ENCODE measurements at regions not wholly inside any gene's neighbourhood (a gene's known extent, or its start where the extent isn't known, plus 50 kb on each side); places are given as distances from the start of the nearest gene placed in this dataset.

DNA sequence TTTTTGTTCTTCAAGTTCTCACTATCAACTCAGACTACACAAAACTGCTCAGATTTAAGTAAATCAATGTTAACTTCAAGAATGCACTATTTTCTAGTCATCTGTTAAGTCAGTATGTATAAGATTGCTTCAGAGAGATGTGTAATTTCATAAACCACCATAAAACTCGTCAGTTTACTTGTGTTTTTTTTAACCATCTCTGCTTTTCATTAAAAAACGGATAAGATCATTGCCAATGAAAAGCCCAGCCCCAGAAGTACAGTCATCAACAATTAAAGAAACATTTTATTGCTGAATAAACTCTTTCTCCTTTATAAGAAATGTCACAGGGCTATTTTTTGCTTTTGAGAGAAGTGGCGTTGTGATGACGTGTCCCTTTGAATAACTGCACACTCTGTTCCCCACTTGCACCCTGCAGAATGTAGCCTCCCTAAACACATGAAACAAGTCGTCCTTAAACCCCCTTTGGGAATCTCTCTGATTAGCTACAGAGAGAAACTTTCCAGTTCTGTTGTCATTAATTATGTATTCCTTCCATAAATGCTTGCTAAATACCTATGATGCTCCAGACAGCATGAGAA is 202.7 kb upstream of the FOXD3 start:
- no peak for DNase-seq (ENCODE audit: low read depth in 2 of 2)

- no peak for DNase-seq (ENCODE audit: low read depth in 2 of 2)
Observed at GRCh38 chr1:63122079-63122478, 200.3 kb upstream of the FOXD3 start.

- DNase-seq (ENCODE audit: low read depth in 2 of 2): no peak
Observed at GRCh38 chr1:63124666-63125191, 197.6 kb upstream of the FOXD3 start.

DNA sequence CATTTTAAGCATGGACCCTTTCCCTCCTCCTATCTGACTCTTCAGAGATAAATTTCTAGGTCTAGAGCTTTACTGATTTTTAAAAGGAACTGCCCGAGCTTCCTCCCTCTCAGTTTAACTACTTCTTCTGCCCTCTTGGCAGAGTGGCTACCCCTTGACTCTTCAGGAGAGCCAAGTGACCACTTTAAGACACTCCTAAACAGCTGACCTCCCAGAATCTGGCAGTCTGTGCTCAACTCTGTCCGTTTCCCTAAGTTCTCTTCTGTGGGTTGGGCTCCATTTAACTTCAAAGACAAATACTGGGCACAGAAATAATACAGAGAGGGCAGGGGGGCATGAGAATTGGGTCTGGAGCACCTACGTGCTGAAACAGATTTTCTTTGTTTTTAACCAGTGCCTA is 196.3 kb upstream of the FOXD3 start:
- no peak for DNase-seq (ENCODE audit: low read depth in 2 of 2)

DNA sequence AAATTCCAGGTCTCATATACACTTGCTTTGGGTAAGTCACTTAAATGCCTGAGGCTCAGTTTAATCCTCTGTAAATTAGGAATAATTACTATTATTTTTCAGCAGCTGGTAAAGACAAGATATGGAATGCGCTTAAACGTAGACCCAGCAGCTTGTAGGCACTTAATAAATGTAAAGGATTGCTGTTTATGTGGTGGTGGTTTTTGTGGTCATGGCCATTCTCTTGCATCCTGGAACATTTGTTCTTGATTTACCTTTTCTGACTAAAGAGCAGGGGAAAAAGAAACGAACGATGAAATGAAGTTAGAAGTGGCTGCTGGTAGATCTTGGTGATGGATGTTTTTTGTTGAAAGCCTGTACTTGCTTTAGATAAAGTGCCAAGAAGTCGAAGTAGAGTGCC is 195.0 kb upstream of the FOXD3 start:
- DNase-seq (ENCODE audit: low read depth in 2 of 2): no peak

GRCh38 chr1:63128556-63128955 is 193.8 kb upstream of the FOXD3 start:
- no peak for DNase-seq (ENCODE audit: low read depth in 2 of 2)

DNA sequence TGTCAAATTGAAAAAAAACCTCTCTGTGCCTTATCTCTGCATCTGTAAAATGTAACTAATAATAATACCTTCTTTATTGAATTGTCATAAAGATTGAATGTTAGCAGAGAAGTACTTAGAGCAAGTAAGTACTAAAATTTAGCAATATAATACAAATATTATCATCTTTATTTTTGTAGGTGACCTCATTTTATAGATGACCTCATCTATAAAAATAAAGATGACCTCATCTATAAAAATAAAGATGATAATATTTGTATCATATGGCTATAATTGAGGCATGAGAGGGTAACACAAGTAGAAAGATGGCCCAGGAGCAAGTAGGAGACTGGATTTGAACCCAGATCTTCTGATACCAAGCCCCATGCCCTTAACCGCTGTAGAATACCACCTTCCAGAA is 193.2 kb upstream of the FOXD3 start:
- no peak for DNase-seq (ENCODE audit: low read depth in 2 of 2)

GRCh38 chr1:63129855-63130254 is 192.5 kb upstream of the FOXD3 start:
- DNase-seq (ENCODE audit: low read depth in 2 of 2): no peak

GRCh38 chr1:63134501-63135173 is 187.7 kb upstream of the FOXD3 start:
- DNase-seq (ENCODE audit: low read depth in 2 of 2): no peak

GRCh38 chr1:63135174-63135512 is 187.2 kb upstream of the FOXD3 start:
- no peak for DNase-seq (ENCODE audit: low read depth in 2 of 2)

- no peak for DNase-seq (ENCODE audit: low read depth in 2 of 2)
Observed at GRCh38 chr1:63135801-63136200, 186.6 kb upstream of the FOXD3 start.

DNA sequence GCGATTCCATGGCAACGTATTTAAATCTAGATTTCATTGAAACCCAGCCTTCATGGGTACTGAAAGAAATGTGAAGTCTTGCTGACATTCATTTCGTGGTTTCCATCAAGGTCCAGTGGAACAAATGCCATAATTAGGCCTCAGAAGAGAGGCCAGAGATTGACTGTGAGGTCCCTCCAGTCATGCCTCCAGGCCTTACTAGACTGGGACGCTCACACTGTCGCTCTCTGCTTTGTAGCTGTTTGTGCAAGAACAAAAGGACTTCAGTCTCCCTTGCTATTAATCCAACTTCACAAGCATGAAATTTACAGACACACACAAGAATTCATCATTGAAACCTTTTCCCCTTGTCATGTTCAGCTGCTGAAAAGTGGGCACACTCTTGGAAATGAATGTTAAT is 180.4 kb upstream of the FOXD3 start:
- DNase-seq (ENCODE audit: low read depth in 2 of 2): no peak

- DNase-seq (ENCODE audit: low read depth in 2 of 2): no peak
Observed at GRCh38 chr1:63143482-63143881, 178.9 kb upstream of the FOXD3 start.

DNA sequence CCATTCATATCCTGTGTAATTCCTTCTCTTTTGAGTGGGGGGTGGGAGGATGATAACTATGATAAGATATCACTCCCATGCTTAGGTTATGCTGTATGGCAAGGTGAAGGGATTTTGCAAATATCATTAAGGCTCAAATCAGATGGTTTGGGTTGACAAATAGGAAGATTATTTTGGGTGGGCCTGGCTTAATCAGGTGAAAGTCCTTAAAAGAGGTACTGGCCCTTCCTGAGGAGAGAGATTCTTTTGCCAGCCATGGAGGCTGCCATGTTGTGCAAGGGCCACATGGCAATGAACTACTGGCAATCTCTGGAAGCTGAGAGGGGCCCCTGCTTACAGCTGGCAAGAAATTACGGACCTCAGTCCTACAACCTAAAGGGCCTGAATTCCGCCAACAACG is 174.6 kb upstream of the FOXD3 start:
- DNase-seq (ENCODE audit: low read depth in 2 of 2): no peak

DNA sequence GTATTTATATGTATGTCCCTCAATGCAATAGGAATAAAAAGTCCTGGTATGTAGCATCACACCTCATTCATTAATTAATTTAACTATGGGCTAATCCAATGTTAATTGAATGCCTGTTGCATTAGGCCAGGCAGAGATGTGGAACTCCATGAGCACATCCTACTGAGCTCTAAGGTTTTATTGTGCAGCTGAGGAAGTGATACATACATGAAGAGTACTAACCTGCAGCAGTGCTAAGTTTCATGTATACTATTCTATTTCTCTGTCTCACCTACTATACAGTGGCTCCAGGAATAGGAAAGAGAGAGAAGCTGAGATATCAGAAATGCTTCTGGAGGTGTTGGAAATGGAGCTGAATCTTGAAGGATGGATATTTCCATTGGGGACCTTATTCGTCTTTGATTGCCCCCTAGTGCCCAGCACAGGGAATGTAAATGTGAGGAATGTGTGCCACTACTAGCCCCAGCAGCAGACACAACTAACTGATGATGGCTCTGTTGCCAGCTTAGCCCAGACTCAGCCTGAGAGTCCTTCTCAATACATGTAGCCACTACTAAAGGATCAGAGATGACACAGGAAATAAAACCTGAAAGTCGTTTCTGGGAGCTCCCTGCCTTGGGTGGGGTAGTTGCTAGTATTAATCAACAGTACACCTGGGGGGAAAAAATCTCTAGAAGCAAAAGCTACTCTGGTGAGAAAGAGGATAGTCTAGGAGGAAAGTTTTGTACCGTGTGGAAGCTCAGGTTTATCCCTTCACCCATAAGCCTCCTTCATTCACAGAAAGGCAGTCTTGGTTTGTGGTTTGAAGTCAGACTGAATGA is 173.3 kb upstream of the FOXD3 start:
- peak in 1 of 2 experiments; percentile 2 for DNase-seq (ENCODE audit: low read depth in 2 of 2)

- DNase-seq (ENCODE audit: low read depth in 2 of 2): no peak
Observed at GRCh38 chr1:63152572-63152971, 169.8 kb upstream of the FOXD3 start.

DNA sequence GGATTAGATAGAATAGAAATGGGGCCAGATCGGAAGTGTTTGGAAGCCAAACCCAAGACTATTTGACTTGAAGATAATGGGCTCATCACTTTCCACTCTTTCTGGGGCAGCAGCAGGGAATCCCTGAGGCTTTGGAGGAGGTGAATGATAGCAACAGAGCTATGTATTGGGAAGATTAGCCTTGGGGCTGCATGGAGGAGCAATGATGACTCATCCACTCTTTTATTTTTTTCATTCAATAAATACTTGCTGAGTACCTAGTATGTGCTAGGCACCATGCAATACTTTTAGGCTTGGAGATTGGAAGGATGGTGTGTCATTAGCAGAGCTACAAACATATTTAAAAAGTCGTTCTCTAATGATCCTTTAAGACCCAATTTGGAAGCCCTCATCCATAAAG is 166.9 kb upstream of the FOXD3 start:
- no peak for DNase-seq (ENCODE audit: low read depth in 2 of 2)

DNA sequence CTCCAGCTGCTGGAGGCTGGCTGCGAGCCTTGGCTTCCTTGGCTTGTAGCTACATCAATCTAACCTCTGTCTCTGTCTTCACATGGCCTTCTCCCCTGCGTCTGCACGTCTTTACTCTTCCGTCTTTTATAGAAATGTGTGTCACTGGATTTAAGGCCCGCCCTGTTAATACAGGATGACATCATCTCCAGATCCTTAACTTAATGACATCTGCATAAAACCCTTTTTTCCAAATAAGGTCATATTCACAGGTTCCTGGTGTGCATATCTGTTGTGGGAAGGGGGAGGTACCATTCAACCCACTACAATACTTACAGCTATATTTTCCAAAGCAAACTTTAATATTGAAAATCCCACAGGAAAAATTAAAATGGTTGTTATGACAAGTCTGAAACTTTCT is 165.3 kb upstream of the FOXD3 start:
- no peak for DNase-seq (ENCODE audit: low read depth in 2 of 2)

DNA sequence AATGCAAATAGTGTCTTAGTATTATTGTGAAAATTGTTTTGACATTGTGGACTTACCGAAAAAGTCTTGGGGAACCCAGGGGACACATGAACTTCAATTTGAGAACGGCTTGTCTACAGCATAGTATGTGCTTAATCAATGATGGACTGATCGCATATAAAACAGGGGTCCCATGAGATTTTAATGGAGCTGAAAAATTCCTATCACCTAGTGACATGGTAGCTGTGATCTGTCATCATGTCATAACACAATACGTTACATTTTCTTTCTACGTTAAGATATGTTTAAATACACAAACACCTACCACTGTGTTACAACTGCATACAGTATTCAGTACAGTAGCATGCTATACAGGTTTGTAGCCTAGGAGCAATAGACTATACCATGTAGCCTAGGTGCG is 153.3 kb upstream of the FOXD3 start:
- DNase-seq (ENCODE audit: low read depth in 2 of 2): no peak

GRCh38 chr1:63173161-63173560 is 149.2 kb upstream of the FOXD3 start:
- no peak for DNase-seq (ENCODE audit: low read depth in 2 of 2)

GRCh38 chr1:63189677-63190076 is 132.7 kb upstream of the FOXD3 start:
- no peak for DNase-seq (ENCODE audit: low read depth in 2 of 2)

DNA sequence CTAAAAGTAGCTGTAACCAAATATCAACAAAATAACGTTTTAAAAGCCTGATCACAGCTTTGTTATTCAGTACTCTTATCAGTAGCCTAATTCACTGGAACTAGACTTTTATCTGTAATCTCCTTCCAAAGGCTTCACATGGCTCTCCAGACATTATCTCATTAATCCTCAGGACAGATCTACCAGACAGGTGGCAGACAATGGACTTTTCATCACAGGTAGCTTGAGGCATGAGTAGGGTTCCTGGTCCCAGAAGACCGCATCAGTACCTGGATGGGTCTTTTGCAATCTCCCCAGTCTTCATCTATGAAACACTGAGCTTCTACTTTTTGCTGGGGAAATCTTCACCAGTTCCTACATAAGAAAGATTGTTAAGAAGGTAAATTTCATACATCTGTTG is 132.2 kb upstream of the FOXD3 start:
- DNase-seq (ENCODE audit: low read depth in 2 of 2): no peak

DNA sequence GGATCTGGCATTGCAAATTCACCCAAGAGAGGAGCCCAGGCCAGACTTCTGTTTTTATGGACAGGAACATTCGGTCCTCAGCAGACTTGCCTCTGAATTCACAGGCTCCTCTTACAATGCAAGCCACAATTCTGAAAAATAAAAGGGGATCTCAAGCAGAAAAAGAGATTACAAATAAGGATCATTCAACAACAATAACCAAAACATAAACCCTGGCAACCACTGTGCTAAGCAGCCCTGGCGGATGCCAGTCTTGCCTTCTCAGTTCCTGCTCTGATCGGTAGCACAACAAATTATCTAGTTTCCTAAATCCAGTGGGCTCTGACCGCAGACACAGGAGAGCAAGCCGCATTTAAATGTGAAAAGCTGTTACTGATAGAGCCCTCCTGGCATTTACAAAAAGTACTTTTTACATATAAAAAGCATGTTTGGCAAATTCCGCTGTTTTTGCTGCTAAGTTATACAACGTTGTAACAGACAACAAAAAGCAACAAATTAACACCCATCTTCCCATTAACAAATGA is 123.4 kb upstream of the FOXD3 start:
- no peak for DNase-seq (ENCODE audit: low read depth in 2 of 2)

All from stimulated activated CD4-positive, alpha-beta T cell treated with anti-CD3 and anti-CD28 coated beads, Interleukin-12 subunit alpha, Interleukin-12 subunit beta, amount 100 ng/mL, for 24 hours (primary cell).